GM12865 (cell line): ENCODE measurements at regions not wholly inside any gene's neighbourhood (a gene's known extent, or its start where the extent isn't known, plus 50 kb on each side); places are given as distances from the start of the nearest gene placed in this dataset.

Source experiments
- DNase-seq: peaks from one replicate; pipeline ENCODE4 v3.0.0; 2010; ENCODE audit warnings: low read depth
- H3K4me3 ChIP-seq: 2 replicates; pipeline ENCODE4 v1.5.1; 2011; ENCODE audit warnings: mild to moderate bottlenecking, low read depth, low read length, control low read depth
- TF ChIP-seq, protein P1 (sequence below): IDR thresholded peaks from 2 replicates; pipeline ENCODE4 v1.5.1; 2011; ENCODE audit warnings: low read length, control low read depth, low read depth, inconsistent platforms; ENCODE audit not compliant: insufficient read depth; ENCODE audit errors: missing control alignments

DNA sequence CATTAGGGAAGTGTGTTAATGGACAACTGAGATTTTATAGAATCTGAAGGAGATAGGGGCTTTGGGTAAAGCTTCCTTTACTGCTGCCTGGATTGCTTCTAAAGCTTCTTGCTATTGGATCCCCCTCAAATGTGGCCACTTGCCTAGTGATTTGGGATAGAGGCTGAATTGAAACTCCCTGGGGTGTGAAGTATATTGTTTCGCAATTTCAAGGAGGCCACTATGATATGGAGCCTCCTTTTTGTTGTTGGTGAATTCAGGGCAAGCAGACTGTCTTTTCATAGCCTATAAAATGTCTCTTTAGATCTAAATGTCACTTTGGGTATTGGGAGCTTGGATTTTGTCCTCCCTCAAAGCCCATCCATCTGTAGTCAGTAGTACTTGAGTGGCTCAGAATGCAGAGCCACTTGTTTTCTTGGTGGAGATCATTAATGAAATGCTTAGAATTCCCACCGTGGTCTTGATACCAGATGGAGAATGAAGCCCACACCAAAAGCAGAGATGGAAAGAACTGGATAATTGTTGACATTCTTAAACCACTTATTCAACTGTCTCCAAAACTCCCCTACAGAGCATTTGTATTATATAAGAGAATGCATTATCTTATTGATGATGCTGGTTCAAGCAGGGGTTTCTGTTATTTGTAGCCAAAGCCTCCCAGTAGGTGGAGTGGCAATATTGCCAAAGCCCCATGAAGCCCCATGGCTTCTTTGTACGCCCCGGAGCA lies 144.3 kb upstream of the KCNE2 start:
- TF ChIP-seq, protein P1, sequence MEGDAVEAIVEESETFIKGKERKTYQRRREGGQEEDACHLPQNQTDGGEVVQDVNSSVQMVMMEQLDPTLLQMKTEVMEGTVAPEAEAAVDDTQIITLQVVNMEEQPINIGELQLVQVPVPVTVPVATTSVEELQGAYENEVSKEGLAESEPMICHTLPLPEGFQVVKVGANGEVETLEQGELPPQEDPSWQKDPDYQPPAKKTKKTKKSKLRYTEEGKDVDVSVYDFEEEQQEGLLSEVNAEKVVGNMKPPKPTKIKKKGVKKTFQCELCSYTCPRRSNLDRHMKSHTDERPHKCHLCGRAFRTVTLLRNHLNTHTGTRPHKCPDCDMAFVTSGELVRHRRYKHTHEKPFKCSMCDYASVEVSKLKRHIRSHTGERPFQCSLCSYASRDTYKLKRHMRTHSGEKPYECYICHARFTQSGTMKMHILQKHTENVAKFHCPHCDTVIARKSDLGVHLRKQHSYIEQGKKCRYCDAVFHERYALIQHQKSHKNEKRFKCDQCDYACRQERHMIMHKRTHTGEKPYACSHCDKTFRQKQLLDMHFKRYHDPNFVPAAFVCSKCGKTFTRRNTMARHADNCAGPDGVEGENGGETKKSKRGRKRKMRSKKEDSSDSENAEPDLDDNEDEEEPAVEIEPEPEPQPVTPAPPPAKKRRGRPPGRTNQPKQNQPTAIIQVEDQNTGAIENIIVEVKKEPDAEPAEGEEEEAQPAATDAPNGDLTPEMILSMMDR, result no peak
- DNase-seq, result no peak
- no peak overlapping the region for H3K4me3 ChIP-seq

GRCh38 chr21:34220556-34221195 lies 143.1 kb upstream of the KCNE2 start:
- no peak for DNase-seq
- no peak overlapping the region for H3K4me3 ChIP-seq
- TF ChIP-seq, protein P1, result no peak

GRCh38 chr21:34221331-34222030 lies 142.3 kb upstream of the KCNE2 start:
- no peak for DNase-seq
- no peak overlapping the region for H3K4me3 ChIP-seq
- TF ChIP-seq, protein P1, result no peak

- DNase-seq, result no peak
- TF ChIP-seq, protein P1, result no peak
- no peak overlapping the region for H3K4me3 ChIP-seq
Measured at GRCh38 chr21:34222031-34222335, 141.8 kb upstream of the KCNE2 start.

- H3K4me3 ChIP-seq, result no peak overlapping the region
- TF ChIP-seq, protein P1, result no peak
- DNase-seq, result no peak
Measured at GRCh38 chr21:34223376-34223775, 140.4 kb upstream of the KCNE2 start.

DNA sequence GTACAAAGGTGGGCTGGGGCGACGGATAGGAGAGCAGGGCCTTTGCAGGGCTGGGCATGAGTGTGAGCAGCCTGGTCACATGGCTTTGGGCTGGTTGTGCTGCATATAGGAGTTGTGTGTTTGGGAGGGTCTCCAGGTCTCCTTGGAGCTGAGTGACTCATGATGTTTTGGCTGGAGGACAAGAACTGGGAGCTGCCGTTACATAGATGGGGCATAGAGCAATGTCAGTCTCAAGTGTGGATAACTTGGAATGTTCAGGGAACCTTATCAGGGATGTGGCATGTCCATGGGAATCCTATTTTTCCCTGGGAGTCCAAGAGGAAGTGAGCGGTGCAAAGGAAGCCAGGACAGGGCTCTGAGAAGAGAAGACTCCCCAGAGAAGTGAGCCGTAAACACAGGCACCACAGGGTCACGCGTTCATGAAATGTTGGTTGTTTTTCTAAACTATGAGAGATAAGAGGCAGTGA lies 136.4 kb upstream of the KCNE2 start:
- H3K4me3 ChIP-seq, result no peak overlapping the region
- TF ChIP-seq, protein P1, result no peak
- no peak for DNase-seq
